LNCaP clone FGC (cell line): ENCODE measurements at regions not wholly inside any gene's neighbourhood (a gene's known extent, or its start where the extent isn't known, plus 50 kb on each side); places are given as distances from the start of the nearest gene placed in this dataset.

Experiments used
- DNase-seq: peaks from one replicate; pipeline ENCODE4 v3.0.0-alpha.2; 2011; ENCODE audit warnings: low read depth
- H3K4me3 ChIP-seq: 2 replicates; pipeline ENCODE4 v1.5.1; 2011; ENCODE audit warnings: mild to moderate bottlenecking, low read depth, low read length, control low read depth
- CTCF ChIP-seq: IDR thresholded peaks from 2 replicates; pipeline ENCODE4 v1.5.1; 2012; ENCODE audit warnings: mild to moderate bottlenecking; ENCODE audit not compliant: control insufficient read depth, insufficient read depth; ENCODE audit errors: extremely low read depth

- no peak overlapping the region for H3K4me3 ChIP-seq
- no peak for TF ChIP-seq CTCF
- no peak for DNase-seq
Measured at GRCh38 chr11:45092901-45093760, 53.3 kb upstream of the PRDM11 start.

DNA sequence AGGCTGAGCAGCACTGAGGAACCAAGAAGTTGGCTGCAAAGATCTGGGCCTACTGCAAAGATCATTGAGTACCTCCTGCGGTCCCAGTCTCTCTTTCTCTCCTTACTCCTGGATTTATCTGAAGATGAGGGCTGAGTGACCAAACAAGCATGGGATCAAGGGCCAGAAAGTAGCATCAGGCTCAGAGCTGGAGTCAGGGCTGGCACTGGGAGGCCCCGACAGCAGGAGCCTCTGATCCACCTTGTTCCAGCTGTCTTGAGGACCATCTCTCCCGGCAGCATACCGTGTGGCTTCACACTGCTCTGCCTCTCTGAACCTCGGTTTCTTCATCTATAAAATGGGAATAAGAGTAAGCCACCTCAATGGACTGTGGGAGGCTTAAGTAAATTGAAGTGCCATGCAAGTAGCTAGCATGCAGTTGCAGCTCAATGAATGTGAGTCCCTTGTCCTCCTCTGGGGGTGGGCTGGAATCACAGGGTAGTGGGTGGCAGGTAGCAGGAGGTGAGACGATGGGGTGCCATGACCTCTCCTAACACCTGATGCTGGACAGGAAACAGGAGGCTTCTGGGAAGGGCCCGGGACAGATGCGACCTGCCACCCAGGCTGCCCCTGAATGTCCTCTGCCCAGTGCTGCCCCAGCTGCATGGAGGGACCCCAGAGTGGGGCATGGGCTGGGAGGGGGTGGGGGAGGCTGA is 52.5 kb upstream of the PRDM11 start:
- no peak for TF ChIP-seq CTCF
- DNase-seq, result no peak
- no peak overlapping the region for H3K4me3 ChIP-seq

DNA sequence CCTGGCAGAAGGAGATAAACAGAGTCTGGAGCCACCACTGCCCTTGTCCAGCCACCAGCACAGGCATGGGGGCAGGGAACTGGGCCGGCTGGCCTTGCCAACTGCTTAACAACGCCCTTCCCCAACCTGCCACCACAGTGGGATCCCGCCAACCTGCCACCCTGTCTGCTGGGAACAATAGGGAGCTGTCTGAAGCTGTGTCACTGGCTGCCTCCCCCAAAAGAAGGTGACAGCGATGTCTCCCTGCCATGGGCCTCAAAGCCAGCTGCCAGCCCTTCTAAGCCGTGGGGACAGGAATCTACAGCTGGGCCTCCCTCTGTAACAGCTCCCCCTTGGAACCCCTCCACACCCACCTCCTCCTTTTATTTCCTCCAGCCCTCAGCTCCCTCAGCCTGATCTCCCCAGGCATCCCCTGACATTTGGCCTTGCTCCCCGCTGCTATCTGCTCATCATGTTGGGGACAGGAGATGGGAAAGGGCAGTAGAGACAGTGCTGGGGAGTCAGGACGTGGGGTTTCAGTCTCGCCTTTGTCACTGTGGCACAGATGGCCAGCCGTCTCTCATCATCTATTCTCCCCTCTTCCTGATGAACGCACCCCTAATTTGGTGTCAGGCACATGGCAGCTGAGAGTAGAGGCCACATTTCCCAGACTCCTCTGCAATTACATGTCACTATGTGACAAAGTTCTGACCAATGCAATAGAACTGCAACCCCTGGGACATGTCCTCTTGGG is 51.3 kb upstream of the PRDM11 start:
- TF ChIP-seq CTCF, result no peak
- no peak for DNase-seq
- H3K4me3 ChIP-seq, result no peak overlapping the region

DNA sequence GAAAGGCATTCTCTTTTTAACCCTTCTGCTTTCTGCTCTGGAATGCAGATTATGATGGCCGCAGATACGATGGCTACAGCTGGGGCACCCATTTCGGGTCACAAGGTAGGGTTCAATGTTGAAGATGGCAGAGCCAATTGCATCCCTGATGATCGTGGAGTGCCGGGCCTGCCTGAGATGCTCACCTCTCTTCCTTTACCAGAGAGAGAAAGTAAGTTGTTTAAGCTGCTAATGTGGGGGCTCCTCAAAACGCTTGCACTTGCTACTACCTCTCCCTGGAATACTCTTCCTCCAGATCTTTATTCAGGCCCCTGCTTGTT is 50.8 kb upstream of the PRDM11 start:
- no peak for DNase-seq
- H3K4me3 ChIP-seq, result no peak overlapping the region
- TF ChIP-seq CTCF, result no peak

- no peak for TF ChIP-seq CTCF
- no peak overlapping the region for H3K4me3 ChIP-seq
- no peak for DNase-seq
Measured at GRCh38 chr11:45096636-45097035, 49.8 kb upstream of the PRDM11 start.
